Heart left ventricle (tissue), 16 donors: ENCODE measurements at regions not wholly inside any gene's neighbourhood (a gene's known extent, or its start where the extent isn't known, plus 50 kb on each side); places are given as distances from the start of the nearest gene placed in this dataset.

ENCODE experiments used
- ATAC-seq, 4 donors: fragments of 200-7000 bp; cut with Tn5 transposase; one replicate each; pipeline ENCODE4 v1.9.1; 2020 to 2022; ENCODE audit warnings: moderate library complexity in 4 of 4, mild to moderate bottlenecking in 3 of 4, moderate number of reproducible peaks in 1 of 4
- DNase-seq, 5 donors: peaks; one replicate each; pipeline ENCODE4 v3.0.0-alpha.2; 2020
- H3K27ac ChIP-seq, 12 donors: fragments of 200-600 bp; sonication (generic) in 4 of 12; one replicate each; pipeline versions ENCODE4 v1.5.0 to v1.8.0; 2016 to 2022; ENCODE audit warnings: mild to moderate bottlenecking in 2 of 12
- H3K27me3 ChIP-seq, 9 donors: fragments of 200-600 bp; sonication (generic) in 2 of 9; one replicate each; pipeline versions ENCODE4 v1.5.1 to v1.8.0; 2016 to 2022; ENCODE audit warnings: mild to moderate bottlenecking in 3 of 9
- H3K36me3 ChIP-seq, 9 donors: fragments of 200-600 bp; sonication (generic) in 2 of 9; one replicate each; pipeline versions ENCODE4 v1.5.0 to v1.8.0; 2018 to 2022; ENCODE audit warnings: mild to moderate bottlenecking in 2 of 9
- H3K4me1 ChIP-seq, 12 donors: fragments of 200-600 bp; sonication (generic) in 4 of 12; one replicate each; pipeline versions ENCODE4 v1.5.0 to v1.8.0; 2016 to 2022; ENCODE audit warnings: mild to moderate bottlenecking in 3 of 12
- H3K4me3 ChIP-seq, 12 donors: fragments of 200-600 bp; sonication (generic) in 4 of 12; one replicate each; pipeline versions ENCODE4 v1.5.0 to v1.8.0; 2017 to 2022; ENCODE audit warnings: mild to moderate bottlenecking in 9 of 12, moderate library complexity in 4 of 12
- H3K9me3 ChIP-seq, 12 donors: fragments of 200-600 bp; sonication (generic) in 4 of 12; one replicate each; pipeline versions ENCODE4 v1.5.0 to v1.8.0; 2016 to 2022; ENCODE audit warnings: mild to moderate bottlenecking in 1 of 12
- CTCF ChIP-seq, 12 donors: fragments of 200-600 bp; sonication (generic) in 4 of 12; IDR thresholded peaks; one replicate each; pipeline versions ENCODE4 v1.5.0 to v1.8.0; 2018 to 2022; ENCODE audit warnings: antibody characterized with exemption in 12 of 12, mild to moderate bottlenecking in 5 of 12
- POLR2A ChIP-seq, 2 donors: fragments of 450-650 bp; IDR thresholded peaks; one replicate each; pipeline ENCODE4 v1.6.1; 2017; ENCODE audit warnings: antibody characterized with exemption in 2 of 2, mild to moderate bottlenecking in 2 of 2, moderate library complexity in 2 of 2
- WGBS, 4 donors: extraction: QIAGEN DNeasy Blood & Tissue Kit in 2 of 4; methylation state at CpG; one replicate each; pipeline versions ENCODE4 v1.1.5 to v1.1.7; 2013 to 2018; 5-methylcytosine and 5-hydroxymethylcytosine counted together
- intact Hi-C, 10 donors: fragments of 100-400 bp; cut with DNase I; formaldehyde crosslinking; loops; one replicate each; pipeline versions ENCODE4 v1.11.1 to v1.14.2; 2022
- donor health status: ischemic (EF 13 %, LVEDD 7.1; RV severe dilation, severe dysfunction).
- donor health status: healthy with polysubstance abuse.
- donor health status: DM: no; HTN: yes; CAD: no.
- donor health status: DM: no; HTN: no; CAD: no.
- donor health status: ischemic (EF 25% LVEDD 6.9; RV normal size, moderate dysfunction).
- donor health status: ischemic (EF 25% LVEDD 5.7; RV mildly dilated, moderate dysfunction).
- donor health status: healthy.
- donor health status: DM: yes; HTN: yes; CAD: no.
- donor health status: ischemic (EF 35%, LVEDD 5.7; RV mildly dilated, moderate dysfunction).
- donor health status: nonischemic (EF 11% LVEDD 7.7; RV severe dilation, severe dysfunction).
- donor health status: DM: yes; HTN: yes; CAD: no.
- donor health status: PGD.
- donor health status: ischemic (EF 29% LVEDD 5.4; RV normal size, mild dysfunction).
- donor health status: nonischemic (EF 23%, LVEDD 6.1; RV moderate dilation, normal function).

GRCh38 chr2:4528246-4528645, 824.9 kb downstream of the DCDC2C start:
- H3K4me3 ChIP-seq: no peak overlapping the region
- ATAC-seq (no peak), DNase-seq (no peak)
- H3K27ac ChIP-seq: no peak overlapping the region
- TF ChIP-seq CTCF (IDR thresholded peaks at IDR 0.05) (no peak), POLR2A (IDR thresholded peaks at IDR 0.05) (no peak)
- no peaks in the 10 kb centered on the region for H3K4me1 ChIP-seq
- no peaks in the 10 kb centered on the region for H3K36me3 ChIP-seq
- no peaks in the 10 kb centered on the region for H3K9me3 ChIP-seq
- H3K27me3 ChIP-seq: no peaks in the 10 kb centered on the region
- intact Hi-C loops: no loop called here

- 66 to 72% (median 68%) methylated on average over 3 of the region's 3 CpGs for WGBS, 4 donors
- Histone ChIP-seq H3K4me1 (no peaks in the 10 kb centered on the region), H3K36me3 (no peaks in the 10 kb centered on the region), H3K4me3 (no peak overlapping the region), H3K27ac (no peak overlapping the region), H3K27me3 (no peaks in the 10 kb centered on the region), H3K9me3 (no peaks in the 10 kb centered on the region)
- ATAC-seq (no peak), DNase-seq (no peak)
- intact Hi-C loops: no loop called here
- TF ChIP-seq CTCF (IDR thresholded peaks at IDR 0.05) (no peak), POLR2A (IDR thresholded peaks at IDR 0.05) (no peak)
Observed at GRCh38 chr2:4528773-4529172, 825.4 kb downstream of the DCDC2C start.

GRCh38 chr2:4529738-4530137, 826.4 kb downstream of the DCDC2C start:
- Histone ChIP-seq H3K4me1 (no peaks in the 10 kb centered on the region), H3K36me3 (no peaks in the 10 kb centered on the region), H3K9me3 (no peaks in the 10 kb centered on the region), H3K4me3 (no peak overlapping the region), H3K27ac (no peak overlapping the region), H3K27me3 (no peaks in the 10 kb centered on the region)
- DNase-seq (no peak), ATAC-seq (no peak)
- TF ChIP-seq POLR2A (IDR thresholded peaks at IDR 0.05) (no peak), CTCF (IDR thresholded peaks at IDR 0.05) (no peak)
- WGBS, 4 donors: 75 to 92% (median 85%) methylated on average over 1 of the region's 1 CpG
- intact Hi-C loops: no loop called here

GRCh38 chr2:4530231-4530630, 826.9 kb downstream of the DCDC2C start:
- H3K4me3 ChIP-seq: no peak overlapping the region
- DNase-seq (no peak), ATAC-seq (no peak)
- H3K9me3 ChIP-seq: no peaks in the 10 kb centered on the region
- no peak overlapping the region for H3K27ac ChIP-seq
- H3K4me1 ChIP-seq: no peaks in the 10 kb centered on the region
- intact Hi-C loops: no loop called here
- 65 to 77% (median 70%) methylated on average over 9 of the region's 9 CpGs for WGBS, 4 donors
- H3K27me3 ChIP-seq: no peaks in the 10 kb centered on the region
- no peaks in the 10 kb centered on the region for H3K36me3 ChIP-seq
- TF ChIP-seq POLR2A (IDR thresholded peaks at IDR 0.05): no peak
- TF ChIP-seq CTCF (IDR thresholded peaks at IDR 0.05): no peak
